Osteocyte (in vitro differentiated cells): ENCODE measurements at regions not wholly inside any gene's neighbourhood (a gene's known extent, or its start where the extent isn't known, plus 50 kb on each side); places are given as distances from the start of the nearest gene placed in this dataset.

Experiments
- DNase-seq: peaks from one replicate; pipeline ENCODE4 v3.0.0; 2021; ENCODE audit warnings: mixed read lengths; ENCODE audit not compliant: unreplicated experiment; ENCODE audit errors: extremely low spot score
- H3K27ac Mint-ChIP-seq: one replicate; pipeline ENCODE4 v1.8.0; 2021; ENCODE audit warnings: mild to moderate bottlenecking, mixed read lengths; ENCODE audit not compliant: unreplicated experiment
- H3K27me3 Mint-ChIP-seq: one replicate; pipeline ENCODE4 v1.8.0; 2021; ENCODE audit warnings: mixed read lengths; ENCODE audit not compliant: unreplicated experiment
- H3K36me3 Mint-ChIP-seq: one replicate; pipeline ENCODE4 v1.8.0; 2021; ENCODE audit warnings: mixed read lengths; ENCODE audit not compliant: unreplicated experiment
- H3K4me1 Mint-ChIP-seq: one replicate; pipeline ENCODE4 v1.8.0; 2021; ENCODE audit warnings: mixed read lengths; ENCODE audit not compliant: unreplicated experiment
- H3K4me3 Mint-ChIP-seq: one replicate; pipeline ENCODE4 v1.8.0; 2021; ENCODE audit warnings: mild to moderate bottlenecking, moderate library complexity, mixed read lengths; ENCODE audit not compliant: unreplicated experiment
- H3K9me3 Mint-ChIP-seq: one replicate; pipeline ENCODE4 v1.8.0; 2021; ENCODE audit warnings: mixed read lengths; ENCODE audit not compliant: unreplicated experiment
- CTCF ChIP-seq: fragments of 200-600 bp; sonication (generic); IDR thresholded peaks from 2 replicates; pipeline ENCODE4 v1.5.0; 2021; ENCODE audit warnings: antibody characterized with exemption, mild to moderate bottlenecking, moderate library complexity

GRCh38 chr4:126628933-126629332 is 1003.8 kb upstream of the INTU start:
- Mint-ChIP-seq H3K9me3 (no peaks in the 10 kb centered on the region), H3K27me3 (no peaks in the 10 kb centered on the region), H3K4me3 (no peak overlapping the region), H3K27ac (no peak overlapping the region), H3K4me1 (peaks cover 6% of the 10 kb centered on the region), H3K36me3 (no peaks in the 10 kb centered on the region)
- TF ChIP-seq CTCF: no peak
- no peak for DNase-seq

DNA sequence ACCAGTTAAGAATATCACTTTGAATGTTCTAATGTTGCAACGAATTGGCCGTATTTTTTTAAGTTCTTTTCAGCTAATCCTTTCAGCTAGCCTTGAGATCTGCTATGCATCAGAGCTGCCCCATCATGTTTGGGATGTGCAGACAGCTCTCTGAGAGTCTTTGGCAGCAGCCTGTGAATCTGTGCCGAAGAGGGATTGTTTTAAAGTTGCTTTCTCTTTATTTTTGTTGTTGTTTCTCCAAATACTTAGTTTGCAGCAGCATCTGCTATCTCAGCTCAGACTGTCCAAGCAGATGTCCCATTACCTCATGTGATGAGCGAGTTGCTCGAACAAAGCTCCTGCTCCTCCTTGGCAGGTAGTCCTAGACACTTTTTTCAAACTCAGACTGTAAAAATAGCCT is 1002.5 kb upstream of the INTU start:
- Mint-ChIP-seq H3K4me3 (no peak overlapping the region), H3K9me3 (no peaks in the 10 kb centered on the region), H3K36me3 (no peaks in the 10 kb centered on the region), H3K4me1 (peaks cover 6% of the 10 kb centered on the region), H3K27me3 (no peaks in the 10 kb centered on the region), H3K27ac (no peak overlapping the region)
- no peak for TF ChIP-seq CTCF
- no peak for DNase-seq

GRCh38 chr4:126633306-126633705 is 999.5 kb upstream of the INTU start:
- H3K27me3 Mint-ChIP-seq: no peaks in the 10 kb centered on the region
- peaks cover 3% of the 10 kb centered on the region for H3K4me1 Mint-ChIP-seq
- H3K9me3 Mint-ChIP-seq: no peaks in the 10 kb centered on the region
- H3K4me3 Mint-ChIP-seq: no peak overlapping the region
- H3K36me3 Mint-ChIP-seq: no peaks in the 10 kb centered on the region
- H3K27ac Mint-ChIP-seq: no peak overlapping the region
- TF ChIP-seq CTCF: no peak
- DNase-seq: no peak

DNA sequence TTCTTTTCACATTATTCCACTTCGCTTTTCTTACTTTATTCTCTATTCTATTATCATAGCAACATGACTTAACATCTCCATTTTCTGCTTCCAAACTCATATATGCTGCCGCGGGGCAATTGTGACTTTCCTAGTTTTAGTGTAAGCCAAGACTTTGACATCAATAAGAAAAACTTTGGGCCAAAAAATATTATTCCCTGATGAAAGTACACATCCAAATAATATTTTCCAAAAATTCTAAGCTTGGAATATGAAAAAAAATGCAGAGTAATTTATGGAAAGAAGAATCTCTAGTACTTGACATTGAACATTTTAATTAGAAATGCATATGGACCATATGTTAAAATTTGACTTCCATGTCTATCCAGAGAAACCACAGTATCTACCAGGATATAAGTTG is 995.1 kb upstream of the INTU start:
- TF ChIP-seq CTCF: no peak
- Mint-ChIP-seq H3K36me3 (no peaks in the 10 kb centered on the region), H3K4me1 (peaks cover 2% of the 10 kb centered on the region), H3K4me3 (no peak overlapping the region), H3K27me3 (no peaks in the 10 kb centered on the region), H3K9me3 (no peaks in the 10 kb centered on the region), H3K27ac (no peak overlapping the region)
- DNase-seq: no peak

DNA sequence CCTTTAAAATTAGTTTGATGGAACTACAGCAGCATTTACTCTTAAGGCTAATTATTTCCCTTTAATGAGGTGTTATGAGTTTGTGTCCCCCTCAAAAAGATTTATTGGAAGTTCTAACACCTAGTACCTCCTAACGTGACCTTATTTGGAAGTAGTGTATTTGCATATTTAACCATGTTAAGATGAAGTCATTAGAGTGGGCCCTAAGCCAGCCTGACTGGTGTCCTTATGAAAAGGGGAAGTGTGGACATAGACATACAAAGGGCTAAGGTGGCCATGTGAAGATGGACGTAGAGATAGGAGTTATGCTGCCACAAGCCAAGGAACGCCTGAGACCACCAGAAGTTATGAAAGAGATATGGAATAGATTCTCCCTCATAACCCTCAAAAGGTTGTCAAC is 985.4 kb upstream of the INTU start:
- DNase-seq: no peak
- Mint-ChIP-seq H3K36me3 (no peaks in the 10 kb centered on the region), H3K9me3 (no peaks in the 10 kb centered on the region), H3K4me3 (no peak overlapping the region), H3K4me1 (peaks cover 8% of the 10 kb centered on the region), H3K27me3 (no peaks in the 10 kb centered on the region), H3K27ac (no peak overlapping the region)
- no peak for TF ChIP-seq CTCF
